Heart left ventricle (tissue), 16 donors: ENCODE measurements at regions not wholly inside any gene's neighbourhood (a gene's known extent, or its start where the extent isn't known, plus 50 kb on each side); places are given as distances from the start of the nearest gene placed in this dataset.

ENCODE experiments used
- ATAC-seq, 4 donors: fragments of 200-7000 bp; cut with Tn5 transposase; one replicate each; pipeline ENCODE4 v1.9.1; 2020 to 2022; ENCODE audit warnings: moderate library complexity in 4 of 4, mild to moderate bottlenecking in 3 of 4, moderate number of reproducible peaks in 1 of 4
- DNase-seq, 5 donors: peaks; one replicate each; pipeline ENCODE4 v3.0.0-alpha.2; 2020
- H3K27ac ChIP-seq, 12 donors: fragments of 200-600 bp; sonication (generic) in 4 of 12; one replicate each; pipeline versions ENCODE4 v1.5.0 to v1.8.0; 2016 to 2022; ENCODE audit warnings: mild to moderate bottlenecking in 2 of 12
- H3K27me3 ChIP-seq, 9 donors: fragments of 200-600 bp; sonication (generic) in 2 of 9; one replicate each; pipeline versions ENCODE4 v1.5.1 to v1.8.0; 2016 to 2022; ENCODE audit warnings: mild to moderate bottlenecking in 3 of 9
- H3K36me3 ChIP-seq, 9 donors: fragments of 200-600 bp; sonication (generic) in 2 of 9; one replicate each; pipeline versions ENCODE4 v1.5.0 to v1.8.0; 2018 to 2022; ENCODE audit warnings: mild to moderate bottlenecking in 2 of 9
- H3K4me1 ChIP-seq, 12 donors: fragments of 200-600 bp; sonication (generic) in 4 of 12; one replicate each; pipeline versions ENCODE4 v1.5.0 to v1.8.0; 2016 to 2022; ENCODE audit warnings: mild to moderate bottlenecking in 3 of 12
- H3K4me3 ChIP-seq, 12 donors: fragments of 200-600 bp; sonication (generic) in 4 of 12; one replicate each; pipeline versions ENCODE4 v1.5.0 to v1.8.0; 2017 to 2022; ENCODE audit warnings: mild to moderate bottlenecking in 9 of 12, moderate library complexity in 4 of 12
- H3K9me3 ChIP-seq, 12 donors: fragments of 200-600 bp; sonication (generic) in 4 of 12; one replicate each; pipeline versions ENCODE4 v1.5.0 to v1.8.0; 2016 to 2022; ENCODE audit warnings: mild to moderate bottlenecking in 1 of 12
- CTCF ChIP-seq, 12 donors: fragments of 200-600 bp; sonication (generic) in 4 of 12; IDR thresholded peaks; one replicate each; pipeline versions ENCODE4 v1.5.0 to v1.8.0; 2018 to 2022; ENCODE audit warnings: antibody characterized with exemption in 12 of 12, mild to moderate bottlenecking in 5 of 12
- POLR2A ChIP-seq, 2 donors: fragments of 450-650 bp; IDR thresholded peaks; one replicate each; pipeline ENCODE4 v1.6.1; 2017; ENCODE audit warnings: antibody characterized with exemption in 2 of 2, mild to moderate bottlenecking in 2 of 2, moderate library complexity in 2 of 2
- WGBS, 4 donors: extraction: QIAGEN DNeasy Blood & Tissue Kit in 2 of 4; methylation state at CpG; one replicate each; pipeline versions ENCODE4 v1.1.5 to v1.1.7; 2013 to 2018; 5-methylcytosine and 5-hydroxymethylcytosine counted together
- intact Hi-C, 10 donors: fragments of 100-400 bp; cut with DNase I; formaldehyde crosslinking; loops; one replicate each; pipeline versions ENCODE4 v1.11.1 to v1.14.2; 2022
- donor health status: ischemic (EF 13 %, LVEDD 7.1; RV severe dilation, severe dysfunction).
- donor health status: healthy with polysubstance abuse.
- donor health status: DM: no; HTN: yes; CAD: no.
- donor health status: DM: no; HTN: no; CAD: no.
- donor health status: ischemic (EF 25% LVEDD 6.9; RV normal size, moderate dysfunction).
- donor health status: ischemic (EF 25% LVEDD 5.7; RV mildly dilated, moderate dysfunction).
- donor health status: healthy.
- donor health status: DM: yes; HTN: yes; CAD: no.
- donor health status: ischemic (EF 35%, LVEDD 5.7; RV mildly dilated, moderate dysfunction).
- donor health status: nonischemic (EF 11% LVEDD 7.7; RV severe dilation, severe dysfunction).
- donor health status: DM: yes; HTN: yes; CAD: no.
- donor health status: PGD.
- donor health status: ischemic (EF 29% LVEDD 5.4; RV normal size, mild dysfunction).
- donor health status: nonischemic (EF 23%, LVEDD 6.1; RV moderate dilation, normal function).

- no peak for ATAC-seq
- H3K9me3 ChIP-seq, result no peaks in the 10 kb centered on the region
- no peaks in the 10 kb centered on the region for H3K27me3 ChIP-seq
- no peak overlapping the region for H3K27ac ChIP-seq
- no peaks in the 10 kb centered on the region for H3K36me3 ChIP-seq
- H3K4me1 ChIP-seq, result no peaks in the 10 kb centered on the region
- H3K4me3 ChIP-seq, result no peak overlapping the region
- WGBS, 4 donors, result 90 to 95% (median 92%) methylated on average over 5 of the region's 5 CpGs
- no peak for TF ChIP-seq POLR2A (IDR thresholded peaks at IDR 0.05)
- TF ChIP-seq CTCF (IDR thresholded peaks at IDR 0.05), result no peak
- intact Hi-C loops, result loop anchor here in 1 of 10 donors (10.0 kb wide), 1 partner anchor 64 kb away; no protein-coding TSS in a partner anchor
- DNase-seq, result no peak
Observed at GRCh38 chr3:88610820-88611219, 461.1 kb downstream of the C3orf38 start.

- 38 to 42% (median 41%) methylated on average over 2 of the region's 2 CpGs for WGBS, 4 donors
- no peak for TF ChIP-seq POLR2A (IDR thresholded peaks at IDR 0.05)
- no peak for TF ChIP-seq CTCF (IDR thresholded peaks at IDR 0.05)
- ATAC-seq (no peak), DNase-seq (no peak)
- Histone ChIP-seq H3K27me3 (no peaks in the 10 kb centered on the region), H3K27ac (no peak overlapping the region), H3K9me3 (no peaks in the 10 kb centered on the region), H3K4me1 (no peaks in the 10 kb centered on the region), H3K36me3 (no peaks in the 10 kb centered on the region), H3K4me3 (no peak overlapping the region)
- intact Hi-C loops, result loop anchor here in 1 of 10 donors (10.0 kb wide), 1 partner anchor 63 kb away; no protein-coding TSS in a partner anchor
Observed at GRCh38 chr3:88611826-88612326, 462.1 kb downstream of the C3orf38 start.

GRCh38 chr3:88616413-88616812 lies 466.7 kb downstream of the C3orf38 start:
- H3K4me1 ChIP-seq, result no peaks in the 10 kb centered on the region
- H3K36me3 ChIP-seq, result no peaks in the 10 kb centered on the region
- H3K27ac ChIP-seq, result no peak overlapping the region
- intact Hi-C loops, result loop anchor here in 1 of 10 donors (10.0 kb wide), 1 partner anchor 58 kb away; no protein-coding TSS in a partner anchor
- H3K9me3 ChIP-seq, result no peaks in the 10 kb centered on the region
- H3K27me3 ChIP-seq, result no peaks in the 10 kb centered on the region
- no peak overlapping the region for H3K4me3 ChIP-seq
- ATAC-seq (no peak), DNase-seq (no peak)
- 44 to 55% (median 45%) methylated on average over 1 of the region's 1 CpG for WGBS, 4 donors
- TF ChIP-seq CTCF (IDR thresholded peaks at IDR 0.05), result no peak
- no peak for TF ChIP-seq POLR2A (IDR thresholded peaks at IDR 0.05)

- Histone ChIP-seq H3K9me3 (no peaks in the 10 kb centered on the region), H3K27ac (no peak overlapping the region), H3K36me3 (no peaks in the 10 kb centered on the region), H3K4me3 (no peak overlapping the region), H3K27me3 (no peaks in the 10 kb centered on the region), H3K4me1 (no peaks in the 10 kb centered on the region)
- 80 to 86% (median 83%) methylated on average over 1 of the region's 1 CpG for WGBS, 4 donors
- DNase-seq (no peak), ATAC-seq (no peak)
- intact Hi-C loops, result loop anchor here in 1 of 10 donors (10.0 kb wide), 1 partner anchor 58 kb away; no protein-coding TSS in a partner anchor
- no peak for TF ChIP-seq CTCF (IDR thresholded peaks at IDR 0.05)
- no peak for TF ChIP-seq POLR2A (IDR thresholded peaks at IDR 0.05)
Observed at GRCh38 chr3:88617283-88617682, 467.5 kb downstream of the C3orf38 start.
